ENCODE measurements at regions not wholly inside any gene's neighbourhood (a gene's known extent, or its start where the extent isn't known, plus 50 kb on each side); places are given as distances from the start of the nearest gene placed in this dataset.

DNA sequence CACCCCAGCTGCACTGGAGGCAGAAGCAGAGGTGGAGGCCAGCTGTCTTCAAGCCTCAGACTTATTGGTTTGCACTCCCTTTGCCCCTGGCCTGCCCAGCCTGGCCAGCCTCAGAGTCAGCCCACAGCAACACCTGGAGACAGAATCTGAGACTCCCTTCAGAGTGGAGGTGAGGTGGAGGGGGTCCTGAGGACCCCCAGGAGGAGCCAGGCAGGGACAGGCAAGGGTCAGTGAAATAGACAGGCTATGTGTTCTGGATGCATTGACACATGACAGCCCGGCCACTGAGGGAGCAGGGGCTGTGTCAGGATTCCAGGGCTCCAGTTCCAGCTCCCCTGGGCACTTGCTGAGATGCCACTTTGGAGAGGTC, 309.7 kb downstream of the MYCN start:
- H3K27ac ChIP-seq: no peak overlapping the region
- TF ChIP-seq, protein P1, sequence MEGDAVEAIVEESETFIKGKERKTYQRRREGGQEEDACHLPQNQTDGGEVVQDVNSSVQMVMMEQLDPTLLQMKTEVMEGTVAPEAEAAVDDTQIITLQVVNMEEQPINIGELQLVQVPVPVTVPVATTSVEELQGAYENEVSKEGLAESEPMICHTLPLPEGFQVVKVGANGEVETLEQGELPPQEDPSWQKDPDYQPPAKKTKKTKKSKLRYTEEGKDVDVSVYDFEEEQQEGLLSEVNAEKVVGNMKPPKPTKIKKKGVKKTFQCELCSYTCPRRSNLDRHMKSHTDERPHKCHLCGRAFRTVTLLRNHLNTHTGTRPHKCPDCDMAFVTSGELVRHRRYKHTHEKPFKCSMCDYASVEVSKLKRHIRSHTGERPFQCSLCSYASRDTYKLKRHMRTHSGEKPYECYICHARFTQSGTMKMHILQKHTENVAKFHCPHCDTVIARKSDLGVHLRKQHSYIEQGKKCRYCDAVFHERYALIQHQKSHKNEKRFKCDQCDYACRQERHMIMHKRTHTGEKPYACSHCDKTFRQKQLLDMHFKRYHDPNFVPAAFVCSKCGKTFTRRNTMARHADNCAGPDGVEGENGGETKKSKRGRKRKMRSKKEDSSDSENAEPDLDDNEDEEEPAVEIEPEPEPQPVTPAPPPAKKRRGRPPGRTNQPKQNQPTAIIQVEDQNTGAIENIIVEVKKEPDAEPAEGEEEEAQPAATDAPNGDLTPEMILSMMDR (IDR thresholded peaks at IDR 0.05; ENCODE audit: low read depth, low read length): no peak

DNA sequence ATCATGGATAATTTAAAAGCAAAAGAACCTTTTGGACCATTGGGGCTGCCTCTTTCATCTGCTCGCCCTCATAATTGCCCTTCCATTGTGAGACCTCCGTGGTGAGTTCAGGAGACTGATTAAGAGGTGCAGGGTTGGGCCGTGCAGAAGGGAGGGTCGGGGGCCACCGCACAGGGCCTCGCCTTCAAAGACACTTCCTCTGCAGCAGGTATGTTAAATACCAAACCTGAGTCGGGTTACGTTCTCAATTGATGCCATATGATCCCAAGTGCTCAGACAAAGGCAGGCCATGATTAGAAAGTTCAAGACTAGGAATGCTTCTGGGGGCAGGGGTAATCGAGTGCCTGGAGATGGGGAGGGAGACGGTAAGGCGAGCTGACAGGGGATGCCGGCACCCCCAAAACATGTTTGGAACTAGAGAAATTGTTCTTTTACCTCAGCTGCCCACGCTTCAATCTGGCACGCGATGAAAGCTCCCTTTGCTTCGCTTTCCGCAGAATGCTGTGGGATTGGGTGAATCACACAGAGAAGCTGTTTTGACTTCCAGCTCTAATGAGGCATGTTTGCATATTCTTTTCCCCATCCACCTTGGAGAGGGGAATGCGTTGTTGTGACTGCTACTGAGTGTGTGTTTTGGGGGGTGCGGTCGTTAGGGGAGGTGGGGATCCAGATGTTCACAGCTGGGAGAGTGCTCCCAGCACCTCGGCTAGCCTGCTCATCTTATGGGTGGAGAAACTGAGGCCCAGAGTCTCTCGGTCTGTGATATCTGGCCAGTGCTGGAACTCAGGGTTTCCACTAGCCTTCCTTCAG, 309.1 kb downstream of the MYCN start:
- Histone ChIP-seq H3K27ac (no peak overlapping the region), H3K4me3 (ENCODE audit: low read depth, low read length) (no peak overlapping the region), H3K27me3 (ENCODE audit: insufficient read depth, low read depth, severe bottlenecking) (no peaks in the 10 kb centered on the region), H3K36me3 (no peaks in the 10 kb centered on the region), H3K9me3 (ENCODE audit: severe bottlenecking) (peaks cover 3% of the 10 kb centered on the region)
- TF ChIP-seq, protein P1 (IDR thresholded peaks at IDR 0.05; ENCODE audit: low read depth, low read length): no peak
- no peak for DNase-seq

More for the DNA sequence above, 309.7 kb downstream of the MYCN start:
- no peak for DNase-seq
- Histone ChIP-seq H3K36me3 (no peaks in the 10 kb centered on the region), H3K27me3 (ENCODE audit: insufficient read depth, low read depth, severe bottlenecking) (no peaks in the 10 kb centered on the region), H3K4me3 (ENCODE audit: low read depth, low read length) (no peak overlapping the region), H3K9me3 (ENCODE audit: severe bottlenecking) (peaks cover 7% of the 10 kb centered on the region)

GRCh38 chr2:16248571-16249105, 308.3 kb downstream of the MYCN start:
- Histone ChIP-seq H3K4me3 (ENCODE audit: low read depth, low read length) (no peak overlapping the region), H3K9me3 (ENCODE audit: severe bottlenecking) (peaks cover 2% of the 10 kb centered on the region), H3K27me3 (ENCODE audit: insufficient read depth, low read depth, severe bottlenecking) (no peaks in the 10 kb centered on the region), H3K36me3 (no peaks in the 10 kb centered on the region), H3K27ac (no peak overlapping the region)
- DNase-seq: no peak
- TF ChIP-seq, protein P1 (IDR thresholded peaks at IDR 0.05; ENCODE audit: low read depth, low read length): no peak

DNA sequence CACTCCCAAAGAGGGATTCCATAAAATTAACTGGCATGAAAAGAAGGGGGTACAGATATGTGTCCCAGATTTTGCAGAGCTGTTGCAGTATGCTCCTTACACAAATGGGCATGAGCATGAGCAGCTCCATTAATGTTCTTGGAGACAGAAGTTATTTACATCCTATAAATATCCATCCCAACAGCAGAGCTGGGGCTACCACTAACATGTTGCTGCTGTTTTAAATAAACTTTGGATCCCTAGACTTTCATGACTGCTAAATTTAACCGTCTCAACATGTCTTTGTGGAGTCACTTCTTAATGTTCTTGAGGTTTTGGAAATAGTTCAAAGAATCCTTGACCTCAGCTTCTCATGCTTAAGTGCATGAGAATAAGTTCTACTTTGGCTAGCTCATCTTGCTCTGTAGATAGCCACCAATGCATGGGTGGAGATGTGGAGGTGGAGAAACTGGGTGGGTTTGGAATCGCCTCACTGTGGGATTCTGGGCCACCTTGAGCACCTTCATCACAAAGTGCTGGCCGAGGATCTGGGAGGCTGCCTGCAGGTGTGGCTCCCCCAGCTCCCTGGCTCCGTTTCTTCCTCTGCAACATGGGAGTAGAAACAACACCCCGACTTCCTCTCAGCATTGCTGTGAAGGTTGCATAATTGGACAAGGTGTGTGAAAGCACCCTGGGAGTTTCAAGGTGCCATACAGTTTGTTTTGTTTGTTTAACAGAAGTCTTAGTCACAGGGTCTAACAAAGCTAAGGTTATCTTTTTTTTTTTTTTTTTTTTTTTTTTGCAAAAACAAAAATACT, 307.2 kb downstream of the MYCN start:
- no peak overlapping the region for H3K4me3 ChIP-seq (ENCODE audit: low read depth, low read length)
- no peaks in the 10 kb centered on the region for H3K27me3 ChIP-seq (ENCODE audit: insufficient read depth, low read depth, severe bottlenecking)
- no peak overlapping the region for H3K27ac ChIP-seq
- H3K36me3 ChIP-seq: no peaks in the 10 kb centered on the region
- peaks cover 2% of the 10 kb centered on the region for H3K9me3 ChIP-seq (ENCODE audit: severe bottlenecking)
- TF ChIP-seq, protein P1 (IDR thresholded peaks at IDR 0.05; ENCODE audit: low read depth, low read length): no peak
- DNase-seq: no peak

GRCh38 chr2:16246911-16247310, 306.6 kb downstream of the MYCN start:
- Histone ChIP-seq H3K27ac (no peak overlapping the region), H3K9me3 (ENCODE audit: severe bottlenecking) (peaks cover 2% of the 10 kb centered on the region), H3K4me3 (ENCODE audit: low read depth, low read length) (no peak overlapping the region), H3K27me3 (ENCODE audit: insufficient read depth, low read depth, severe bottlenecking) (no peaks in the 10 kb centered on the region), H3K36me3 (no peaks in the 10 kb centered on the region)
- DNase-seq: no peak
- TF ChIP-seq, protein P1 (IDR thresholded peaks at IDR 0.05; ENCODE audit: low read depth, low read length): no peak

Data from WERI-Rb-1 (cell line).